ENCODE measurements at regions not wholly inside any gene's neighbourhood (a gene's known extent, or its start where the extent isn't known, plus 50 kb on each side); places are given as distances from the start of the nearest gene placed in this dataset.
A peak's percentile ranks its signal among the peaks of the same experiment; 100 is the strongest.

DNA sequence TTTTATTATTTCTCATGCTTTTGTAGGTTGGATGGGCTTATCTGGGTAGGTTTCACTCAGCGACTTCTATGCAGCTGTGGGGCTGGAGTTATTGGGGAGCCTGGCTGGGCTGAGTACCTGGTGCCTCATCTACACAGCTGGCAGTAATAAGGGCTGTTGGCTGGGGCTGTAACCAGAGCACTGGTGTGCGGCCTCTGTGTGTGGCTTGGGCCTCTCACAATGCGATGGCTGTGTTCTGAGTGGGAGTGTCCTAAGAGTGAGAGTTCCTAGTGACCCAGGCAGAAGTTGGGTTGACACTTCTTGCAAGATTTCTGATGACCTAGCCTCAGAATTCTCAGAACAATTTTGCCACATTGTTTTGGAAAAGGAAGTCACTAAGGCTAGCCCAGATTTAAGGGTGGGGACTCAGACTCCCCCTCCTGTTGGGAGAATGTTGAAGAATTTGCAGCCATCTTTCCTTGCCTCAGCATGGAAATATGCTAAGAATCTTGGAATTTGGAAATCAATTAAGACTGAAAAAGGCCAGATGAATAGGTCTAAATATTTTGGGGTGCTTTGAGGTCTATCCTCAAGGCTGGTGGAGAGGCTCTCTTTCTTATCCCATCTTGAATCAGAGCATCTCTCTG, 158.8 kb downstream of the SCP2D1 start:
- no peak for DNase-seq

DNA sequence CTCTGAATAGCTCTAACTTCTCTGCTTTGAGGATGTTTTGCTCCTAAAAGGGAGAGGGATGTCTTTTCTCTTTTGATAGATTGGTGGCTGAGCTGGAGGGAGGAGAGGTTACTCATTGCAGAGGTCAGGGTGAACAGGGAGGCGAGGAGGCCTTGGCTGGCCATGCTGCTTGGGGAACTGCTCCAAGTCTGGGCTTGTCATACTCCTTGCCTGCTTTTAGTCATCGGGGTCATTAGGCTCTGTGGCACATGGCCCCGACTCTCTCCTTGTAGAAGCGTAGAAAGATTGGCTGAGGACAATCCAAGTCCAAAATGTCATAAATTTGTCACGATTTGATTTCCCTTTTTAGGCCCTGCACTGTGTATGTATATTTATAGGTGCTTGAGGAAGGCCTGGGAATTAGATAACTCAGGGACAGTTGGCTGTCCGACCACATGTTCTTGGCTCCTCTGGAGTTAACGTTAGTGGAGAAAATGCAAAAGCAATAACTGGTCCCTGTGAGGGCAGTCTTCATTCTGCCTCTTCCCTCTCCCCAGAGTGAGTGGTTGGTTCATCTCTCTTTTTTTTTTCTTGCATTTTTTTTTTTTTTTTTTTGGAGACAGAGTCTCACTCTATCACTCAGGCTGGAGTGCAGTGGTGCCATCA, 160.1 kb downstream of the SCP2D1 start:
- DNase-seq, result no peak

DNA sequence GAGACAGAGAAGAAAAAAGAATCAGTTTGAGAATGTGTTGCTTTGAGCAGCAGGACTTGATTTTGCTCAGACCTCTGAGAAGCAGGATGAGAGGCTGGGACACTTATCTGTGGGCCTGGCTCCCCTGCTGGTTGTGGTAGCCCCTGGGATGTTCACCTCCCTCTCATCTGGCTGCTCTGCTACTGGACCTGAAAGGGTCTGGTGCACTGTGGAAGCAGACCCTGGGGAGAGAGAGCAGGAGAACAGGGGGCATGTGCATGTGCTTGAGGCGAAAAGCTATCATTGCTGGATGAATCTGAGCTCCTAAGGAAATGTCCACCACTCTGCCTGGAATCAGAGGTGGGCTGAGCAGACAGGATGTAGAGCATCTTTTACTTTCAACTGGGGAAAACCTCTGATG, 161.1 kb downstream of the SCP2D1 start:
- DNase-seq, result no peak

DNA sequence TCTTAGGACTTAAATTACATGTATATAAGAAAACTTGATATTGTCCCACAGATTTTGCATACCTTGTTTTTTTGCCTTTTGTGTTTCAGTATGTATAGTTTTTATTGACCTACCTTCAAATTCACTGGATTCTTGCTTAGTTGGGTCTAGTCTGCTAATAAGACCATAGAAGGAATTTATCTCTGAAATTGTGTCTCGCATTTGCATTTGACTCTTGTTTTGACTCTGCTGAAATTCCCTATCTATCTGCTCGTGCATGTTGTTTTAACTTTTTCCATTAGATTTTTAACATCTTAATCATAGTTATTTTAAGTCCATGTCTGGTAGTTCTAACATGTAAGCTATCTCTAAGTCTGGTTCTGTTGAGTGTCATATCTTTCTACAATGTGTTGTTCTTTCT, 163.9 kb downstream of the SCP2D1 start:
- no peak for DNase-seq

GRCh38 chr20:18978311-18978710, 164.7 kb downstream of the SCP2D1 start:
- DNase-seq, result no peak

DNA sequence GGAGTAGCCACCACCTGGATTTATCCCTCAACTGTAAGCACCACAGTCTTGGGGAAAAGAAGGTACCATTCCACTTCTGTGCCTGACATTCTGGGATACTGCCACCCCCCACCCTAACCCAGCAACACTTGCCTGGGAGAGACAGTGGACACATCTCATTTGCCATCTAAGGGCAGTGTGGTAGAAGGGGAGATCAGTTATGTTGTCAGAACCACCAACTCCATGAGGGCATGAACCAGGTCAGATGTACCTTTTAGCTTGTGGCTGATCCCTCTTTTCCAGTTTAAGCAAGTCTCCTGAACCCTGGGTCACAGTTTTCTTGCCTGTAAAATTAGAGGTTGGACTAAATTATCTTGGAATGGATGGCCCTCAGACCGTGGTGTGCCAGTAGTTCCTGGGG, 165.5 kb downstream of the SCP2D1 start:
- no peak for DNase-seq

DNA sequence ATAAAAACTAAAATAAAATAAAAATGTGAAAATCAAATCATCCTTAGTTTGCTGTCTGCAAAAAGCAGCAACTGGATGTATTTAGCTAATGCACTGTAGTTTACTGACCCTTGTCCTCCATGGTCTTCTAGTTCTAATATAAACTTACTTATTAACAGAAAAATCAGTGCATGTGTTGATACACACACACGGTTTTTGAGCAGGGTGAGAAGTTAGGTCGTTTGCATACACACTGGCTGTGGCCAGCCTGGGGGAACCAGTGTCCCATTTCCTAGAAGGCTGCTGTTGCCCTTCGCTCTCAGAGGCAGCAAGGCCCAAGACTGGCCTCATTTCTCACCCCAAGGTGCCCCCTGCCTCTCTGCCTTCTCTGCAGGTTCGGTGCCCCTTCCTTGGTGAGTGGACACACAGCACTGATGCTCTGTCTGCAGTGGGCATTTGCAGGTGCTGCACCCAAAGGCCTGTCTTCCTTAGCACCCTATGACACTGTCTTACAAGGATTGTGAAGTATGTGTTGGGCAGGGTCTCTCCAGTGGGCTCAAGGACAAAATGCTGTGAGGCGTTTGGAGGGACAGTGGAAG, 168.5 kb downstream of the SCP2D1 start:
- DNase-seq, result no peak

- DNase-seq, result peak; percentile 89
Measured at GRCh38 chr20:18983796-18984195, 170.2 kb downstream of the SCP2D1 start.

- peak; percentile 89 for DNase-seq
Measured at GRCh38 chr20:18984238-18985200, 170.9 kb downstream of the SCP2D1 start.

GRCh38 chr20:18985551-18985950, 172.0 kb downstream of the SCP2D1 start:
- DNase-seq, result peak; percentile 85

GRCh38 chr20:18986146-18986830, 172.7 kb downstream of the SCP2D1 start:
- DNase-seq, result no peak

DNA sequence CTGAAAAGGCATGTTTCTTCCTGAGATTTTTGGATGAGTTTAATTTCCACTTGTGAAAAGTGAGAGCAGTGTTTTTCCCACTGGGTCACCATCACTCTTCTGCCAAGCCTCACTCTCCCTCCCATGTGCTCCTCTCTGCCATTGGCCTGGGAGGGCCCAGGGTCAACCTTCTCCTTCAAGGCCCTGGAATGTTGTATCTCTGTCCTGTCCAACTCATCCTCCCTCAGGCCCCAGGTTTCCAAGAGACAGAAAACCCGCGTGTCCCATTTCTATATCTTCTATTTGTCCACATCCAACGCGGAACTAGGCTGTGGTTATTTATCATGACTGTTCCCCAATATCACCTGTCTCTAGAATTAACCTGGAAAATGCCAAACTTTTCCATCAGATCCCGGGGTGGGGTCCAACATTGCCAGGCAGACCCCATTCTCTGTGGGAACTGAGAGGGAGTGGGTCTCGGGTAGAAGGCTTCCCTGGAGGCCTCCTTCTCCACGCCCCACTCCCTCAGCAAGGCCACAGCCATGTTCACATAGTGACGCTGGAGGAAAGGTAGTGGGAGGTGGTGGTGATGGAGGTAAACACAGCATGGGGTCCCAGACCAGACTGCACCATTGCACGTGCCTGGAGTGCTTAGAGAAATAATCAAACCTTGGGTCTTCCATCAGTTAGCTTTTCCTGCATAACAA, 173.5 kb downstream of the SCP2D1 start:
- no peak for DNase-seq

- DNase-seq, result no peak
Measured at GRCh38 chr20:18987781-18988360, 174.3 kb downstream of the SCP2D1 start.

DNA sequence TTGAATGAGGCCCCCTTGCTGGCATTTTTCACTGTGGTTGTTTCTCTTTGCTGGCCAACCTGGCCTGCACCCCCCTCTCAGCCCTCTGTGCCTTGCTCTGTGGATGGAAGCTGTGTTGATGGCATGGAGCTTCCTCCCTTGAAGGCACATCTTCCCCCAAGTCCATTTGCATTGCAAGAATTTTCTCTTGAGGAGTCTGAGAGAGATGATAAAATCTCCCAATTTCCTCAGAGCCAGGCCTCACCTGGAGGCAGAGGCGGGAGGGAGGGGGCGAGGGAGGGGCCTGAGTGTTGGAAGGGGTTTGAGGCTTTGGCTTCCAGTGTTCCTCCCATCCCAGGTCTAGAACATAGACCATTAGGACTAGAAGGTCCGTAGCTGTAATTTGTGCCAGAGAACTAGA, 175.1 kb downstream of the SCP2D1 start:
- no peak for DNase-seq

DNA sequence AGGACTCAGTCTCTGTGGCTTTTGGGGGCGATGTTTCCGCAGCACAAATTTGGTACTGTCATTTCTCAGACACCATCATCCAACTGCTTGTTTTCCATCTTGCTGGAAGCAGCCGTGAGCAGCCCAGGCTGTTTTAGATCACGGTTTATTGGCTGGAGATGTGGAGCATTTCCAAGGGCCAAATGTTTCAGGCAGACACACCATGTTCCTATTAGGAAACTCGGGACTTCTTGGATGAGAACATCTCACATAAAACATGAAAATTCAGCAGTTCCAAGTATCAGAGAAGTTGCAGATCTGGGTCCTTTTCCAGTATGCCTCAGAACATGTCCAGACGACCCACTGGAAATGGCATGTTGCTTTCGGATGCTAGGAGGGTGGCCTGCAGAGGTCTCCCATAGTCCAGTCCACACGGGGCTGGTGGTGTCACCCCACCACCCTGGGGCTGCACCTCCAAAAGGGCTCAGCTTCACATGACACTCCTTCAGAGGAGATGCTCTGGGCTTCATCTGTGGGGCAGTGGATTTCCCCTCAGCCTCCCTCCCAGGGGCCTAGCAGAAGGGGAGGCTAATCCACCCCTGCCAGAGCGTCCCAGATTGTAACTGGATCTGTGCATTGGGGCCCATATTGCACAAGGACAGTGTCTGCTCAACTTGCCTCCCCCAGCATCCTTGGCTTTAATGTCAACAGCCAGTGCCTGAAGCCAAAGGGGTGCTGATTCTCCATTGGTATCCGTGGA, 176.3 kb downstream of the SCP2D1 start:
- DNase-seq, result no peak

- DNase-seq, result no peak
Measured at GRCh38 chr20:18991012-18991411, 177.4 kb downstream of the SCP2D1 start.

- no peak for DNase-seq
Measured at GRCh38 chr20:18992418-18992817, 178.8 kb downstream of the SCP2D1 start.

- DNase-seq, result no peak
Measured at GRCh38 chr20:18995455-18995854, 181.9 kb downstream of the SCP2D1 start.

- no peak for DNase-seq
Measured at GRCh38 chr20:18999086-18999485, 185.5 kb downstream of the SCP2D1 start.

DNA sequence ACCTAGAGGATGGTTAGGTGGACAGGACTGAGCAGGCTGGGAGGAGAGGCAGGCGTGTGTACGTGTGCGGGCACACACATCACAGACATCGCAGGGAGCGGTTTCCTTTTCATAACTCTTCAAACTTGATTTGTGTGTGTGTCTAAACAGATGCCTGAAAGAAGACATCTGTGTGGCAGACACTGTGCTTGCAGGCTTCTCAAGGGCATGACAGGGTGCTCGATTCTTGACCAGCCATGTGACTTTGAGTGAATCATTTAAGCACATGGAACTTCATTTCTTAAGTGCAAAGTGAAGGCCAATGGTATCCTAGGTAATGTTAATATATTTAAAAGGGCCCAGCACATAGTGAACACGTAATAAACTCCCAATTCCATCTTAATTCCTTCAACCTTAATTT, 186.5 kb downstream of the SCP2D1 start:
- DNase-seq, result no peak

GRCh38 chr20:19001177-19001576, 187.6 kb downstream of the SCP2D1 start:
- no peak for DNase-seq

All from NCI-H510A treated with DMSO at 0.1 percent for 48 hours (cell line).